Endodermal cell (in vitro differentiated cells): ENCODE measurements at regions not wholly inside any gene's neighbourhood (a gene's known extent, or its start where the extent isn't known, plus 50 kb on each side); places are given as distances from the start of the nearest gene placed in this dataset.

Experiments used
- DNase-seq: peaks from one replicate; pipeline ENCODE4 v3.0.0-alpha.2; 2017
- H3K27ac ChIP-seq: 2 replicates; pipeline ENCODE4 v1.5.1; 2013; ENCODE audit warnings: mild to moderate bottlenecking, low read depth, low read length, moderate library complexity
- H3K27me3 ChIP-seq: 2 replicates; pipeline ENCODE4 v1.6.1; 2013; ENCODE audit warnings: mild to moderate bottlenecking, low read length, moderate library complexity; ENCODE audit not compliant: insufficient read depth, control insufficient read depth, poor library complexity, severe bottlenecking
- H3K36me3 ChIP-seq: 2 replicates; pipeline ENCODE4 v1.7.0; 2013; ENCODE audit warnings: mild to moderate bottlenecking, low read length, moderate library complexity; ENCODE audit not compliant: control insufficient read depth, insufficient read depth
- H3K4me1 ChIP-seq: one replicate; pipeline ENCODE4 v1.7.0; 2013; ENCODE audit warnings: low read length; ENCODE audit not compliant: control insufficient read depth, insufficient read depth
- H3K4me3 ChIP-seq: 2 replicates; pipeline ENCODE4 v1.5.1; 2013; ENCODE audit warnings: mild to moderate bottlenecking, low read length, moderate library complexity
- H3K9ac ChIP-seq: 2 replicates; pipeline ENCODE4 v1.6.1; 2013; ENCODE audit warnings: mild to moderate bottlenecking, low read length, moderate library complexity; ENCODE audit not compliant: poor library complexity, severe bottlenecking; ENCODE audit errors: extremely low read depth
- H3K9me3 ChIP-seq: 2 replicates; pipeline ENCODE4 v1.6.1; 2013; ENCODE audit warnings: mild to moderate bottlenecking, low read length, moderate library complexity; ENCODE audit not compliant: control insufficient read depth
- H3K27ac Mint-ChIP-seq: 2 replicates; pipeline ENCODE4 v1.8.0; 2020; ENCODE audit warnings: mixed read lengths
- H3K27me3 Mint-ChIP-seq: 2 replicates; pipeline ENCODE4 v1.8.0; 2021; ENCODE audit warnings: mild to moderate bottlenecking, mixed read lengths; ENCODE audit not compliant: insufficient read depth
- H3K36me3 Mint-ChIP-seq: 2 replicates; pipeline ENCODE4 v1.8.0; 2020; ENCODE audit warnings: low read depth, mixed read lengths
- H3K4me1 Mint-ChIP-seq: 2 replicates; pipeline ENCODE4 v1.8.0; 2020; ENCODE audit warnings: mixed read lengths
- H3K4me3 Mint-ChIP-seq: 2 replicates; pipeline ENCODE4 v1.8.0; 2020; ENCODE audit warnings: mild to moderate bottlenecking, moderate library complexity, mixed read lengths
- H3K9me3 Mint-ChIP-seq: 2 replicates; pipeline ENCODE4 v1.8.0; 2020; ENCODE audit warnings: mild to moderate bottlenecking, mixed read lengths
- CTCF ChIP-seq: fragments of 200-600 bp; sonication (generic); conservative IDR thresholded peaks from 2 replicates; pipeline ENCODE4 v1.5.0; 2021; ENCODE audit warnings: antibody characterized with exemption, mild to moderate bottlenecking
- WGBS, 2 experiments: methylation state at CpG; one replicate each; pipeline versions ENCODE4 v1.1.5 to v1.1.7; 2013; ENCODE audit warnings: missing lambda C conversion rate in 2 of 2, mixed read lengths in 1 of 2; ENCODE audit not compliant: insufficient coverage in 1 of 2, insufficient read length in 1 of 2; 5-methylcytosine and 5-hydroxymethylcytosine counted together

- no peak overlapping the region for H3K4me3 ChIP-seq
- H3K9me3 ChIP-seq = no peaks in the 10 kb centered on the region
- Mint-ChIP-seq H3K4me1 (peaks cover 2% of the 10 kb centered on the region), H3K36me3 (no peaks in the 10 kb centered on the region), H3K9me3 (peaks cover 43% of the 10 kb centered on the region), H3K27ac (no peak overlapping the region), H3K27me3 (no peaks in the 10 kb centered on the region), H3K4me3 (no peak overlapping the region)
- no peaks in the 10 kb centered on the region for H3K36me3 ChIP-seq
- no peak for TF ChIP-seq CTCF
- H3K9ac ChIP-seq = no peak overlapping the region
- H3K27ac ChIP-seq = no peak overlapping the region
- DNase-seq = no peak
- H3K4me1 ChIP-seq = no peaks in the 10 kb centered on the region
- WGBS, 2 experiments = 100% methylated on average over 1 of the region's 1 CpG; no CpG with 5 or more reads in 1 of the 2 experiments
- no peaks in the 10 kb centered on the region for H3K27me3 ChIP-seq
These were observed 190.7 kb downstream of the GLUD2 start for GRCh38 chrX:121238093-121238492.

- Histone ChIP-seq H3K27me3 (no peaks in the 10 kb centered on the region), H3K4me1 (no peaks in the 10 kb centered on the region), H3K9ac (no peak overlapping the region), H3K27ac (no peak overlapping the region), H3K9me3 (no peaks in the 10 kb centered on the region), H3K36me3 (no peaks in the 10 kb centered on the region), H3K4me3 (no peak overlapping the region)
- DNase-seq = no peak
- H3K4me3 Mint-ChIP-seq = no peak overlapping the region
- H3K27ac Mint-ChIP-seq = no peak overlapping the region
- H3K27me3 Mint-ChIP-seq = peaks cover 4% of the 10 kb centered on the region
- no CpG with 5 or more reads among the region's 1 CpG for WGBS, 2 experiments
- peaks cover 2% of the 10 kb centered on the region for H3K36me3 Mint-ChIP-seq
- peaks cover 44% of the 10 kb centered on the region for H3K9me3 Mint-ChIP-seq
- peaks cover 4% of the 10 kb centered on the region for H3K4me1 Mint-ChIP-seq
- TF ChIP-seq CTCF = no peak
These were observed 197.1 kb downstream of the GLUD2 start for GRCh38 chrX:121244511-121244910.

- H3K4me1 Mint-ChIP-seq = peaks cover 2% of the 10 kb centered on the region
- no peak for DNase-seq
- H3K36me3 Mint-ChIP-seq = peaks cover 2% of the 10 kb centered on the region
- no peak overlapping the region for H3K27ac Mint-ChIP-seq
- no peak overlapping the region for H3K4me3 Mint-ChIP-seq
- Histone ChIP-seq H3K36me3 (no peaks in the 10 kb centered on the region), H3K27ac (no peak overlapping the region), H3K4me3 (no peak overlapping the region), H3K27me3 (no peaks in the 10 kb centered on the region), H3K9ac (no peak overlapping the region), H3K9me3 (no peaks in the 10 kb centered on the region), H3K4me1 (no peaks in the 10 kb centered on the region)
- TF ChIP-seq CTCF = no peak
- peaks cover 46% of the 10 kb centered on the region for H3K9me3 Mint-ChIP-seq
- peaks cover 4% of the 10 kb centered on the region for H3K27me3 Mint-ChIP-seq
These were observed 198.4 kb downstream of the GLUD2 start for GRCh38 chrX:121245763-121246162.
